H4 (cell line): ENCODE measurements at regions not wholly inside any gene's neighbourhood (a gene's known extent, or its start where the extent isn't known, plus 50 kb on each side); places are given as distances from the start of the nearest gene placed in this dataset.

Source experiments
- DNase-seq: peaks from one replicate; pipeline ENCODE4 v3.0.0-alpha.2; 2015; ENCODE audit warnings: low spot score

DNA sequence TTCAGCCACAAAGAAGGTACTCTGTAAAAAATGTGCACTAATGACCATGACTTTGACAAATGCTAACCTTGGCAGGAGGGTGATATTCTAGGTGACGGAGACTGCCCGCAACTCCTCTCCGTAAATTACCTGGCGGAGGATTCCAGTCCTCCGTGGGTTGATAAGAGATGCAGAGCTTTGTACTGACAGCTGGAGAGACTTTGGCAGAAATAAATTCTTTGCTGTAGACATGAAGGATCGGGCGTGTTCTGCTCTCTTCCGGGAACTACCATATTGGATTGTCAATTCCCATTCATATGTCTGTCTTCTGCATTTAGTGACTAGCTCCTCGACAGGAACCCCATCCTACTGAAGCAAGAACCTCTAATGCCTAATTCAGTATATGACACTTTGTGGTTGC lies 158.3 kb upstream of the KAZN start:
- DNase-seq = no peak

DNA sequence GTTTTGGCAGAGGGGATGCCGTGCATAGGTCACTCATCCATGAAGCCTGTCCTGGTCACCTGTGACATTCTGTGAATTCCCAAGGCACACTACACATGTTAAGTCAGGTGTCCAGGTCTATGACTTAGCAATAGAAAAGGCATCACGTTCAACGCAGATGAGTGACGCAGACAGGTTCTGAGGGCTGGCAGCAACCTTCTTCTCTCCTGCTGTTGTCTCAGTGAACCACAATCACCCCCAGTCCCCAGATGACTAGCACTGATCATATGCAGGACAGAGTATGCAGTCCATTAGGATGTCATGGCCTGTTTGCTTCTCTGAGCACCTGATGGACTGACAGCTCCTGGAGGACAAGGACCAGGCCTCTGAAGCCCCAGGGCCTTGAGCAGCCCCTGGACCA lies 157.8 kb upstream of the KAZN start:
- DNase-seq = no peak

DNA sequence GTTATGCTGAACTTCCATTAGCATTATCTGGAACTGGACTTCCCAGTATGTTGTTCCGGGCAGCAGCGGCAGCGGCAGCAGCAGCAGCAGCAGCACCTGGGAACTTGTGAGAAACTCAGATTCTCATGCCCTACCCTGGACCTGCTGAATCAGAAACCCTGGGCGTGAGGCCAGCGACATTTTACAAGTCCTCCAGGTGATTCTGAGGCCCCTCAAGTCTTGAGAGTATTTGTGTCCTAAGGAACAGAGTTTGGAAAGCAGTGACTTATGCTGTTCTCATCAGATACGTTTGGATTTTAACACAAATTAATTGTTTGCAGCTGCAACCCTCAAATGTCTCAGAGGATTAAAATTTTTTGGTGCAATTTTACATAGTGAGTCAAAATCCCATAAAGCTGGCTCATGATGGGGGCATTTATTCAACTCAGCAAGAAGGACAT lies 157.2 kb upstream of the KAZN start:
- DNase-seq = peak; percentile 43

- no peak for DNase-seq
These were observed 155.8 kb upstream of the KAZN start for GRCh38 chr1:14442669-14443068.

DNA sequence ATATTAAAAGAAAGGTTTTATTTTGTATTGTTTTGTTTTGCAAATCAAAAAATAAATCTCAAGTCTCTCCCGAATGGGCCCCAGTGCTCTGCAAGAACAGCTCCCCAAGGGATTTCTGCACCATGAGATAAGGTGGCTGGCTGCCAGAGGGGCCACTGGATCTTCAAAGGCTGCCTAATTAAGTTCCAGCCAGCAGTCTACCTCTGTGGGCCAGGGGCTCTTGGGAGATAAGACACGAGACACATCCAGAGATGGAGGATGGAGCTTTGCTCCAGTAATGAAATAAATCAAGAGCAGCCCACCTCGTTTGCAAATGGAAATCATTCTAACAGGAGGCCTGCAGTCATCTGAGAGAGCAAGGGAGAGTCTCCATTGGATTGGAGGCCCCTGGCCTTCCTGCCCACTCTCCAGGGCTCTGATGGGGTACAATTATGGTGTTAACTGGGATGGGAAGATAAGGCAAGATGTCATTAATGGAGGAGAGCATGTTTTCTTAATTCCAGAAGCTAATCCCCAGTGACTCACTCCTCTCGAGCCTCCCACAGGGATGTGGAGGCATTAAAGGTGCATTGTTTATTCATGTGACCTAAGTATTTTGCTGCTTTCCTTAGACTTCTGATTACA lies 155.2 kb upstream of the KAZN start:
- peak; percentile 67 for DNase-seq

GRCh38 chr1:14451217-14451616 lies 147.3 kb upstream of the KAZN start:
- DNase-seq = no peak

GRCh38 chr1:14452551-14452950 lies 145.9 kb upstream of the KAZN start:
- DNase-seq = no peak

GRCh38 chr1:14460173-14460572 lies 138.3 kb upstream of the KAZN start:
- DNase-seq = no peak

DNA sequence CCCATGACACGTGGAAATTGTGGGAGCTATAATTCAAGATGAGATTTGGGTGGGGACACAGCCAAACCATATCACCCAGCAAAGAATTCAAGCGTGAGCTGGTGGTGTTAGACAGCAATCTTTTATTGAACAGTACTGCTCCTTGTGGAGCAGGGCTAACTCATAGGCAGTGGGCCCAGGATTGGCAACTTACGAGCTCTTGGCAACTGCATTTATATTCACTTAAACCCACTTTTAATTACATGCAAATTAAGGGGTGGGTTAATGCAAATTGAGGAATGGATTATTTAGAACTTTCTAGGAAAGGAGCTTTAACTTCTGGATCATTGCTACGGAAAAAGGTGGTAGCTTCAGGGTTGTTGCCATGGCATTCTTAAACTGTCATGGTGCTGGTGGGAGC lies 135.6 kb upstream of the KAZN start:
- no peak for DNase-seq

GRCh38 chr1:14466006-14466405 lies 132.5 kb upstream of the KAZN start:
- no peak for DNase-seq

- DNase-seq = no peak
These were observed 131.4 kb upstream of the KAZN start for GRCh38 chr1:14467112-14467511.

GRCh38 chr1:14468751-14469150 lies 129.7 kb upstream of the KAZN start:
- DNase-seq = no peak

GRCh38 chr1:14470802-14471201 lies 127.7 kb upstream of the KAZN start:
- no peak for DNase-seq

DNA sequence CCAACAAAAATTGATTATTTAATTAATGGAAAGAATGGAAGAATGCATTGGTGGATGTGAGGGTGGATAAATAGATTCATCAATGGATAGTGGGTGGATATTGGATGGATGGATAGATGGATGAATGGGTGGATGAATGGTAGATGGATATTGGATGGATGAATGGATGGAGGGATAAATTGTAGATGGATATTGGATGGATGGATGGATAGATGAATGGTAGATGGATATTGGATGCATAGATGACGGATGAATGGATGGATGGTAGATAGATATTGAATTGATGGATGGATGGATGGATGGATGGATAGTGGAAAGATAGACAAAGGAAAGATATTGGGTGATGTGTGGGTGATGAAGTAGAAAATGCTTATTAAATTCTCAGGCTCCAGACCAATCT lies 123.6 kb upstream of the KAZN start:
- no peak for DNase-seq

- no peak for DNase-seq
These were observed 122.1 kb upstream of the KAZN start for GRCh38 chr1:14476170-14476955.

DNA sequence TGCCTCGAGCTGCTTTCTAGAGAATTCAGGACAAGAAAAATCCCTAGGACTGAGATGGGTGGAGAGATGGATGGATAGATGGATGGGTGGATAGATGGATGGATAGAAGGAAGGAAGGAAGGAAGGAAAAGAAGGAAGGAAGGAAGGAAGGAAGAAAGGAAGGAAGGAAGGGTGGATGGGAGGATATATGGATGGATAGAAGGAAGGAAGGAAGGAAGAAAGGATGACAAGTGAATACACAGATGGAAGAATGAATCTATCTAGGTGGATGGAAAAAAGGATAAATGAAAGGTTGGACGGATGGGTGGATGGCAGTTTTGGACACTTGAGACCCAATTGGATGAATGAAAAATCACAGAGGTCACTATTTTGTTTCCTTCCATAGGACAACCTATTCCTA lies 120.4 kb upstream of the KAZN start:
- DNase-seq = no peak

- no peak for DNase-seq
These were observed 118.6 kb upstream of the KAZN start for GRCh38 chr1:14479865-14480264.

- no peak for DNase-seq
These were observed 115.6 kb upstream of the KAZN start for GRCh38 chr1:14482784-14483450.

DNA sequence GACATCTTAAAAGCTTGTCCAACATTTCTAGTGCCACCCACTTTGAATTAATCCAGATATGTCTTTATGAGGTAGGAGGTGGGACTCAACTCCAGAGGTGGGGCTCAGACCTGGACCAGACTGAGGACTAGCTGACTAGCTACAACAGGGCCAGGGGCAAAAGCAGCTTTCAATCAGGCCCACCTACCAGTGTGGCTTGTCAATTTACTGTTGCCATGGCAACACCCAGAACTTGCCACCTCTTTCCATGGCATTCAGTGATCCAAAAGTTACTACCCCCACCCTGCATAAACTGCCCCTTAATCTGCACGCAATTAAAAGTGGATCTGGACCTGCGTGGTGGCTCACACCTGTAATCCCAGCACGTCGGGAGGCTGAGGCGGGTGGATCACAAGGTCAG lies 113.2 kb upstream of the KAZN start:
- no peak for DNase-seq

- peak; percentile 64 for DNase-seq
These were observed 111.9 kb upstream of the KAZN start for GRCh38 chr1:14486401-14487201.

DNA sequence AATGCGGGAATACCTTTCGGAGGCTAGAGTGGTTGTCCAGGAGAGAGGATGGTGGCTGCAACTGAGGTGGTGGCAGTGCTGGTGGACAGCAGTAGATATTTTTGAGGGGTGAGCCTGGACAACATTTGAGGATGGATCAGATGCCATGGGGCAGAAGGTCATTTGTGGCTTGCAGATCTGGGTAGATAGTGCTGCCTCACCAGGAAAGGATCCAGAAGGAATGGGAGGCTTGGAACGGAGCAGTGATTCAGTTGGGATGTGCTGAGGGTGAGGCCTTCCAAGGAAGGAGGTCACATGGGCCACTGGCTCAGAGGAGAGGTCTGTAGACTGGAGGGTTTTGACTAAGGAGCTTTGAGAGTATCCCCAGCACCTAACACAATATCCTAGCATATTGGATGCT lies 110.8 kb upstream of the KAZN start:
- no peak for DNase-seq

GRCh38 chr1:14494911-14495310 lies 103.6 kb upstream of the KAZN start:
- DNase-seq = no peak
